Stimulated activated effector memory CD8-positive, alpha-beta T cell treated with anti-CD3 and anti-CD28 coated beads, Interleukin-12 subunit alpha, Interleukin-12 subunit beta, amount 100 ng/mL, for 72 hours (primary cell): ENCODE measurements at regions not wholly inside any gene's neighbourhood (a gene's known extent, or its start where the extent isn't known, plus 50 kb on each side); places are given as distances from the start of the nearest gene placed in this dataset.

ENCODE experiments used
- ATAC-seq: fragments of 150-1000 bp; cut with Tn5 transposase; 2 replicates; pipeline ENCODE4 v1.10.0; 2021
- DNase-seq, 2 donors: peaks; one replicate each; pipeline ENCODE4 v3.0.0; 2021 to 2022; ENCODE audit warnings: low spot score in 2 of 2
- H3K27ac Mint-ChIP-seq: one replicate; pipeline ENCODE4 v1.8.0; 2022; ENCODE audit warnings: mild to moderate bottlenecking, mixed read lengths
- H3K36me3 Mint-ChIP-seq: one replicate; pipeline ENCODE4 v1.8.0; 2022; ENCODE audit warnings: mild to moderate bottlenecking, mixed read lengths
- H3K4me1 Mint-ChIP-seq: one replicate; pipeline ENCODE4 v1.8.0; 2022; ENCODE audit warnings: mixed read lengths
- H3K4me3 Mint-ChIP-seq: one replicate; pipeline ENCODE4 v1.8.0; 2022; ENCODE audit warnings: mild to moderate bottlenecking, mixed read lengths
- H3K9me3 Mint-ChIP-seq: one replicate; pipeline ENCODE4 v1.8.0; 2022; ENCODE audit warnings: mixed read lengths

DNA sequence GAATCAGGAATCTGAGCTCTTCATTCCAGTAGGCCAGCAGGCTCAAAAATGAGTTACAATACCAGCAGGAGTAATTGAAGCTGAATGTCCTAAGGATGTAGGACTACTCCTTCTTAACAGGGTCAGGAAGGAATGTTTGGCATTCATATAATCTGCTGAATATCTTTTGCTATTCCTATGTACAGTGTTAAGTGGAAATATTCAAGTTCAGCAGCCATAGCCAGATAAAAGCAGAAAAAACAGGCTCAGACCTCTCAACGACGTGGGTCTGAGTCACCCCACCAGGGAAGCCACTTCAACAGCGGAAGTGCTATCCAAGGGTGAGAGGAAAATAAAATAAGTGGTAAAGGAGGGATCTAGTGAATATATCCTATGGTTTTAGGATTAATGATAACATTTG is 577.0 kb downstream of the SPOCK3 start:
- Mint-ChIP-seq H3K27ac (no peak overlapping the region), H3K36me3 (no peaks in the 10 kb centered on the region), H3K4me1 (no peaks in the 10 kb centered on the region), H3K9me3 (peaks cover 7% of the 10 kb centered on the region), H3K4me3 (no peak overlapping the region)
- DNase-seq (no peak), ATAC-seq (no peak)

DNA sequence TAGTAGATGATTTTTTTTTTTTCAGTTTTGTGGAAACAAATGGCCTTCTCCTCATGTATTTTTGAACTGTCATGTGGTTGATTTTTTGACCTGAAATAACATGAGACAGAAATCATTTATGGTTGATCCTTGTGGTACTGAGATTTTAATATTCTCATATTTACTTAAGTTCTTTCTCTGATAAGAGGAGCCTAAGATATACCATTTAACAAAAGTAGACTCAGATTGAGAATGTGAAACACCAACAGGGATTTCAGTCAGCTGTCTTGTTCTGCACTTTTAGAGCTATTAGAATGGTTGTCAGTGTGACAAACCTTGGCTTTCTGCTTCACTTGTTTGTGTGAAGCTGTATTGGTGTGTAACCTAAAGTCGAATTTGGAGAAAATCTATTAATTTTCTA is 575.7 kb downstream of the SPOCK3 start:
- no peak overlapping the region for H3K4me3 Mint-ChIP-seq
- H3K4me1 Mint-ChIP-seq: no peaks in the 10 kb centered on the region
- no peak overlapping the region for H3K27ac Mint-ChIP-seq
- DNase-seq (no peak), ATAC-seq (no peak)
- H3K9me3 Mint-ChIP-seq: peaks cover 11% of the 10 kb centered on the region
- H3K36me3 Mint-ChIP-seq: no peaks in the 10 kb centered on the region

DNA sequence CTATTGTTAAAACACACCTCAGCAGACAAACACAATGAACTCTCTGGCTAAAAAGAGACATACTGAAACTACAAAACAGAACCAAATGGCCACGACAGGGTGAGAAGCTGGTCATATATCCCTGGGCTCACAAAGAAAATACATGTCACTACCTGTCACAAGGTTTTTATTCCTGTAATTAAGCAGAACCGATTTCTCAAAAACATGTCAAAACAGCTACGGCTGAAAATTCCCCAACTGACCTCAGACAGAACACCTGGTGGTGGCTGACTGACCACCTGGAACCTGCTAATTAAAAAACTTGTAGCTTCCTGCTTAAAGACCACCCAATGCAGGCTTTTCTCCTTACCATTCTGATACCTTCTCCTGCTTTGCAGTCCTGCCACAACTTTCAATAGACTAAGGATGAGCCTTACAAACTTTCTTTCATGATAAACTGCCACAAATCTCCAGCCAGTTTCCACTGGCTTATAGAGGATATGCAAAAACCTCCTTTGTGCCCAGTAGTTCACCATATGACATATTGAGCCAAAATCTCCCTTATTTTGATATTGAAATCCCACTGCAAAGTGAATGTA is 571.9 kb downstream of the SPOCK3 start:
- no peak for ATAC-seq
- DNase-seq: no peak
- H3K4me3 Mint-ChIP-seq: no peak overlapping the region
- no peaks in the 10 kb centered on the region for H3K36me3 Mint-ChIP-seq
- peaks cover 10% of the 10 kb centered on the region for H3K9me3 Mint-ChIP-seq
- H3K27ac Mint-ChIP-seq: no peak overlapping the region
- H3K4me1 Mint-ChIP-seq: no peaks in the 10 kb centered on the region

DNA sequence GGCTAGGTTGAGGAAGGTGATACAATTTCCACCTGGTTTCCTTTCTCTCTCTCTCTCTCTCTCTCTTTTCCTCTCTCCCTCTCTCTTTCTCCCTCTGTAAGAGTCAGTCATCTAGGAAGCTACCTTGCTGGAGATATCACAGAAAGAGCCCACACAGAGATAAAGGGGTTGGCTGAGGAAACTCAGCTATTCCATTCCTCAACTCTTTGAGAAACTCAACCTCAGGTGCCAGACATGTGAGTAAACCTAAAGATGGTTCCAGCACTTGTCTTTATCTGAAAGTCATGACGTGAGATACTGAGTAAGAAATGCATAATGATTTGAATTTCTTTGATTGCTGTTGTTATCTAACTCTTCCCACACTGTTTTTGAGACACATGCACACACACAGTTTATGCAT is 564.0 kb downstream of the SPOCK3 start:
- Mint-ChIP-seq H3K27ac (no peak overlapping the region), H3K36me3 (no peaks in the 10 kb centered on the region), H3K9me3 (peaks cover 10% of the 10 kb centered on the region), H3K4me1 (no peaks in the 10 kb centered on the region), H3K4me3 (no peak overlapping the region)
- DNase-seq (no peak), ATAC-seq (no peak)

DNA sequence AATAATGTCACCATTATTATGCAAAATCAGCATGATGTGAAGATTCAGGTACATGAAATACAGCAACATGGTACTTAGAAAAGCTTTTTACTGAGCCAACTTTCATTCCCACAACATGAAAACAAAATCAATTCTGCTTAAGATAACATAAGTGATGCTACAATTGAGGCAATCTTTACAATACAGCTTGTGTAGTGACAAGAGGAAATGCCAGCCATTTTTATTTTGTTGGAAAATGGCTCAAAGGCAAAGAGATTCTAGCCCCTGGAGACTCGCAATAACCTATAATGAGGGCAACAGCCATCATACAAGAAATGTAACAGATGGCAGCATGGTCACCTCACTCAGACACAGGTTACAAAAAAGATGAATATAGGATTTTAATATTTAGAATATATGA is 560.4 kb downstream of the SPOCK3 start:
- no peak overlapping the region for H3K27ac Mint-ChIP-seq
- ATAC-seq (no peak), DNase-seq (no peak)
- no peaks in the 10 kb centered on the region for H3K4me1 Mint-ChIP-seq
- no peak overlapping the region for H3K4me3 Mint-ChIP-seq
- no peaks in the 10 kb centered on the region for H3K36me3 Mint-ChIP-seq
- H3K9me3 Mint-ChIP-seq: peaks cover 11% of the 10 kb centered on the region

DNA sequence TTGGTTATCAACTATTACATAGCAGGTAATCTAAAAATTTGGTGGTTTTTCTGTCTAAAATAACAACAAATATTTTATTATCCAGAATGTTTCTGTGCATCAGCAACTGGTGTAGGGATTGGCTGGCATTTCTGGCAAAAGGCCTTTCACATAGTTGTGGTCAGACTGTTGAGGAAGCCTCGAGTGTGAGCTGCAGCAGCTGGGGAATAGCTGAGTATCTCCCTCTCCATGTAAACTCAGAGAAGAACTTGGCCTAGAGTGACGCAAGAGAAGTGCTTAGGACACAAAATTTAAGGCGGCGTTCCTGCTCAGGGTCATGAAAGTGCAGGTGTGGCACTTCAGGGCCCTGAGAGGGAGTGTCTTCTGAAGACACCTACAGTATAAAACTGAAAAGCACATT is 558.9 kb downstream of the SPOCK3 start:
- Mint-ChIP-seq H3K4me1 (no peaks in the 10 kb centered on the region), H3K4me3 (no peak overlapping the region), H3K9me3 (peaks cover 17% of the 10 kb centered on the region), H3K27ac (no peak overlapping the region), H3K36me3 (no peaks in the 10 kb centered on the region)
- no peak for DNase-seq
- no peak for ATAC-seq

DNA sequence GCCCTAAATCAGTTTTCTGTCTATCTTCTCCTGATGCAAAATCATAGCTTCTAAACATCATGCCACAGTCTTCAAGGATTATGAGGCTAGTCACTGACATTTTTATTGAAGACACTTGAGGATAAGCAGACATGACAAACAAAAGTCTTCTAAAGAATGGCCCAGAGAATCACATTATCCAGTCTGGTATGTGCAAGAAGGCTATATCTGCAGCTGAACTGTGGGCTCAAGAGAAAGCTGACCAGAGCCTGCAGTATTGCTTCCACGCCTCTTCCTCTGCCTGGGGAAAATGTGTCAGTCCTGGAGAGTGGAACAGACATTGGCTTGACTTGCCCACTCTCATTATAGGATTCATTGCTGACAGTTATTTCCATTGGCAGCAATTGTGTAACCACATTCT is 553.5 kb downstream of the SPOCK3 start:
- ATAC-seq (no peak), DNase-seq (no peak)
- no peak overlapping the region for H3K27ac Mint-ChIP-seq
- no peaks in the 10 kb centered on the region for H3K4me1 Mint-ChIP-seq
- peaks cover 26% of the 10 kb centered on the region for H3K9me3 Mint-ChIP-seq
- no peak overlapping the region for H3K4me3 Mint-ChIP-seq
- H3K36me3 Mint-ChIP-seq: no peaks in the 10 kb centered on the region

DNA sequence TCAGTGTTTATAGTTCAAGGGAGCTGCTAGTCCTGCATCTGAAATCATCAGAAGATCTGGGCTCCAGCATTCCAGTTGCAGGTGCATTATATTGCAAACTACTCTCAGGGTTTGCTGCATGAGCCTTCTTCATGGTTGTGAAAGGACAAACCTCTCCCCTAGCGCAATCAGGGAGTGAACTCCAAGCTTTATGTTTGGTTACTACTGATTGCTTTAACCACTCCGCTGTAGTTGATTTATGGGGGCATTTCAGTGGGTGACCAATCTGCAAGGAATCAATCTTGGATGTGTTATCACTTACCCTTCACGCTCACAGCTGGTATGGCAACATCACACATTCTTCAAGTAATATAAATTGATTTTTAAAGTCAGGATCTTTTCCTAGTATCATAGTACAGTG is 552.1 kb downstream of the SPOCK3 start:
- Mint-ChIP-seq H3K4me1 (no peaks in the 10 kb centered on the region), H3K36me3 (no peaks in the 10 kb centered on the region), H3K4me3 (no peak overlapping the region), H3K9me3 (peaks cover 25% of the 10 kb centered on the region), H3K27ac (no peak overlapping the region)
- no peak for DNase-seq
- ATAC-seq: no peak
